GM21619 (cell line): ENCODE measurements at regions not wholly inside any gene's neighbourhood (a gene's known extent, or its start where the extent isn't known, plus 50 kb on each side); places are given as distances from the start of the nearest gene placed in this dataset.

Experiments used
- ATAC-seq: cut with Tn5 transposase; IDR thresholded peaks from one replicate; pipeline ENCODE4 v1.9.1; 2021; ENCODE audit not compliant: unreplicated experiment

DNA sequence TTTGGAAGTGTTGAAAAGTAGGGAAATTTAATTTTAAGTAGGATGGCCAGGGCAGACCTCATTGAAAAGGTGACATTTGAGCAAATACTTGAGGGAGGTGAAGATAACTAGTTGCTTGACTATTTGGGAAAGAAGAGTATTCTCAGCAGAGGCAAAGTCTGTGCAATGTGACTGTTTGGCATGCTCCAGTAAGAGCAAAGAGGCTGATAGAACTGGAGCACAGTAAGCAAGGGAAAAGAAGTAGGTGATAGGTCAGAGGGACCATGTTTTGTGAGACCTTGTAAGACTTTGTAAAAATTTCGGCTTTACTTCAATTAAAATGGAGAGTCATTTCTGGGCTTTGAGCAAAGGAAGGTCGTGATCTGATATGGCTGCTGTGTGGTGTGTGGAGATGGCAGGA, 335.8 kb downstream of the ZIC1 start:
- ATAC-seq = no peak

DNA sequence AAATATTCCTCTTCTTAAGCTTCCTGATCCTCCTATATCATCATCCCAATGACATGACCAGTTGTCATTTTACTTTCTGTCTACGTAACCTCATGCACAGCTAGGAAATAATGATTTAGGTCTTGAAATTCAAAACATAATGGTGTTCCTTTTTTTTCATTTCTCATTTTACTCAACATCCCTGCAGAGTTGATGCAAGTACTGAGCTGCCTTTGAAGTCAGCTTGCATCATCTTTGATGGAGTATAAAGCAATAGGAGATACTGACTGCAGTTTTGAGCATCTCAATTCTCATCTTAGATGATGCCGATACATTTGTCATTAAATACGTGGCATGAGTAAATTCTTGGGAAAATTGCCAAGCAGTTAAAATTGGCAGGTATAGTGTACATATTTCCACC, 346.1 kb downstream of the ZIC1 start:
- ATAC-seq = no peak

DNA sequence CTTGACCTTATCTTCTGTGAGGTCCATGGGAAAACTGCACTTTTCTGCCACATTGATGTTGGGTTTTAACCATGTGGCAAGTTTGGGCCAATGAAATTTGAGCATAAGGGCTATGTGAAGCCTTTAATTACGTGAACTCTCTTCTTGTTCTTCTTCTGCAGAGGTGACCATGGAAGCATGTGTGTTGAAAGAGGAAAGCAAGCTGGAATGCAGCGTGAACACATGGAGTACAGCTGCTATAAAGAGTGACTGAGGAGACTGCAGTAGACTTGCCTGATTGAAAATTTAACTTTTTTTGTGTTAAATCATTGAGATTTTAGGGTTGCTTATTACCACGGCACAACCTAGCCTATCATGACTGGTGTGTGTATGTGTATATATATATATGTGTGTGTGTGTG, 347.3 kb downstream of the ZIC1 start:
- ATAC-seq = no peak

DNA sequence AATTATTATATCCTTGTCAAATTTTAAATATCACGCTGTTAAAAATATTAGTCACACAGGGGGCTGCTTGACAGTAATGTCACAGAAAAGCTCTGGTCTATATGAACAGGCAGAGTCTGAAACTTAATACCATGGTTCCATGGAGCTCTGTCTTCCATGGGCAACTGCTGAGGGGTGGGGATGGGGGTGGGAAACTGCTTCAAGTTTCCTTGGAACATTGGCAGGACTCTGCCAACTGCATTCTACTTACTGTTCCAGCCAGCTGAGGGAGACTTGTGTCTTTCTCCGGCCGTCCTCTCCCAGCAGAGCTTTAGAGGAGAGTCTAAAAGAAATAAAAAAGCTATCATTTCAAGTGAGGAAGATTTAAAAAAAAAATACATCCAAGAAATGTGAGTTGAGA, 348.7 kb downstream of the ZIC1 start:
- no peak for ATAC-seq

DNA sequence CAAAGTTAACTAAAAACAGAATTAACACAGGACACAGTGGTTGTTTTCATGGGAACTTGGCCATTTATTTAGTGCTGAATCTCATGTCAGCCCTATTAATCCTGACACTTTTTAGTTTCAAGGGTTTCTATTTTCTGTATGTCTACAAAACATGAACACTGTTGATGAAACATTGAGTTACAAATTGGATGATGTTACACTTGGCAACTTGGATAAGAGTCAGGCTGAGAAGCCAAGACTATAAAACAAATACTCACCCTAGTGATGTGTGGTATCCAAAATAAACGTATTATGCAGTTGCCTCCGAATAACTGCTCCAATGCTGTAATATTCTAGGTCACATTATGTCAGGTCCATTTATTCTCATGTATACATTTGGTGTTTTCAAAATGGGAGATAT, 349.6 kb downstream of the ZIC1 start:
- no peak for ATAC-seq

DNA sequence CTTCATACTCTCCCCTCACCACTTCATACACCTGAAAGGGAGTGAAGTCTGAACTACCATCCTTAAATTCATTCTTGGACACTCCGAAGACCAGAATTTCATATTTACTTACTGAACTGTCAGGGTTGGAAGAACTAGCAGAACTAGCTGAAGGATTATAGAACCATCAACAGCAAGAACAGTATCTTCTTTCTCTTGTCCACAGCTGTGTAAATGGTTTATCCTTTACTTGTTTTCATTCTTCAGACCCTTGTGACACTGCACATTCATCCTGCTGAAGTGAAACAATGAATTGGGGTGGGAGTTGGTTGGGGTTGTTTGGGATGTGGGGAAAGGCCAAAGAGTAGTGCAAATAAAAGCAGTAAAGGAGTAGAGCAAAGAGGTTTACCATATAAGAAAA, 350.9 kb downstream of the ZIC1 start:
- ATAC-seq = no peak

DNA sequence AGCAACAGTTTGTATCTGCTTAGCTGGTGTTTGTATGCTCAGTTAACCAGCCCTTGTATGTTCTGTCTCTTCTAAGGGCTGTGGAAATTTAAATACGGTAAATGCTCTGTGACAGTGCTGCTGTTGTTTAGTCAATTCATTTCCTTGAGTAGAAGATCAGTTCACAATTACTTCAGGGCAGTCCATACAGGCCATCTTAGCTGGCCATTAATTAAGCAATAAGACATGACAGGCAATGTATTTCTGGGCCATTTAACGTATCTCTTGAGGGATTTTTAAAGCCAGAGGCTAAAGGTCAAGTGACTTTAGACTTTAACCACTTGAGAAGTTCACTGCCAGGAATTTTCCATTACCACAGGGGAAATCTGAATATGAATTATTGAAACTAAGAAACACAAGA, 351.8 kb downstream of the ZIC1 start:
- no peak for ATAC-seq

DNA sequence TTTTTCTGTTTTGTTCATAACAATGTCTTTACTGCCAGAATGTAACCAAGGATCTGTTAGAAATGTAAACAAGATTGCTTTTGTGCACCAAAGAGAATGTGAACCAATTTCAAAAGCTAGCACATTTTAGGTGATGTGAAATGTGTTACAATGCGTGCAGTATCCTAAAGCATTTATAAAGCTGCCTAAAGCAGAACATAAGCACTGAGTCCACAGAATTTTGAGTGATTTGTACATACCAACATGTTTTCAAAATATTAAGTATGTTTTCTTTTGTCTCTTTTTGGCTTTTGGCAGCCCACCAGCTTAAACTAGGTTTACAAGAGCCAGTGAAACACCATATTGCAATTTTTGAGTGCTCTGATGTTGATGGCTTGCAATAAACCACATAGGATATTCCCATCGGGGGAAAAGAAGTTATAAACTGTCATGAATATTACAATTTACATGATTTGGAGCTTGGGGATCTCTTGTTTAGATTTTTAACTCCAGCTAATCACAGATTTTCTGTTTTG, 364.0 kb downstream of the ZIC1 start:
- no peak for ATAC-seq

DNA sequence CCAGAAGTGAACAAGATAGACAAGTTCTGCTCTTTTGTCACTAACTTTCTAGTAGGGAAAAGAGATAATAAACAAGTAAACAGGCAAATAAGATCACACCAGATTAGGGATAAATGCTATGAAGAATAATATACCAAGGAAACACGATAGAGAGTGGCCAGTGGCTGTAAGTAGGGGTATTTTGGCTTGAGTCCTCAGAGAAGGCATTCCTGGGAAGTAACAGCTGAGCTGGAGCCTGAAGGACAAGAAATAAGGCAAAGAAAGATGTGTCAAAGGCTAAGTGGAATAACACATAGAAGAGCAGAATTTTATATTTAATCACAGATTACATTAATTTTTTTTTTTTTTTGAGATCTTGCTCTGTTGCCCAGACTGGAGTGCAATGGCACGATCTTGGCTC, 366.2 kb downstream of the ZIC1 start:
- no peak for ATAC-seq

DNA sequence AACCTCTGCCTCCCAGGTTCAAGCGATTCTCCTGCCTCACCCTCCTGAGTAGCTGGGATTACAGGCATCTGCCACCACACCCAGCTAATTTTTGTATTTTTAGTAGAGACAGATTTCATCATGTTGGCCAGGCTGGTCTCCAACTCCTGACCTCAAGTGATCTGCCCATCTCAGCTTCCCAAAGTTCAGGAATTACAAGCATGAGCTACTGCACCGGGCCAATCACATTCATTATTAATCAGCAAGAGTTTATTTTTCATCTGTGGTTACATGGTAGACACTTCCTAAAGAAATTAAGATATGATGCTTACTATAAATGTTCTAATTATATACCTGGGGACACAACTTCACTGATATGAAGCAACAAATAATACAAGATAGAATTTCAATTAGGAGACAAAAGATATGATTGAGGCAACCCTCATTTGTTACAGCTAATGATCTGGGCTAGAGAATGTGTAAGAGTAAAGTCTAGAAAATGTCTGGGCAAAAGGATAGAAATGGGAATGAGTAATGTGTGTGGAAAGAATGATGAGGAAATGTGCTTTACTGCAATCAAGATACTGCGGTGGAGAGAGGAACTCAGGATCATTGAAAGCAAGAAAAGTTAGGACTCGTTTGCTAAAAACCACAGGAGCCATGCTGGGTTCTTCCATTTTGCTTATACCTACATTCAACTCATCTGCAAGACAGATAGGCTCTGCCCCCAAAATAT, 366.8 kb downstream of the ZIC1 start:
- ATAC-seq = no peak

DNA sequence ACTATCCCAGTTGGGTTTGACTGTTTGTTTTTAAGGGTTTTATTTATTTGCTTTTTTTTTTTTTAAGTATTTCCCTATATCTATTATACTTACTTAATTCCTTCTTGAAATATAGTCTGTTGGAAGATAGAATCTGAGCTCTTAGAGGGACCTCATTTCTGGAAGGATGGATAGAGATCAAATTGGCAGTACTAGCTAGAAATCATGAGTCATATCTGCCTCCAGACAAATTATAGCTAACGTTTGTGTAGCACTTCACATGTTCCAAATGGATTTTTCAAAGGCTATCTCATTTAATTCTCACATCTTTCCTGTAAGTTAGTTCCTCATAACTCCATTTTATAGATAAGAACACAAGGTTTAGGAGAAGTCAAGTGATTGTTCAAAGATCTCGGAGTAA, 384.7 kb downstream of the ZIC1 start:
- no peak for ATAC-seq

DNA sequence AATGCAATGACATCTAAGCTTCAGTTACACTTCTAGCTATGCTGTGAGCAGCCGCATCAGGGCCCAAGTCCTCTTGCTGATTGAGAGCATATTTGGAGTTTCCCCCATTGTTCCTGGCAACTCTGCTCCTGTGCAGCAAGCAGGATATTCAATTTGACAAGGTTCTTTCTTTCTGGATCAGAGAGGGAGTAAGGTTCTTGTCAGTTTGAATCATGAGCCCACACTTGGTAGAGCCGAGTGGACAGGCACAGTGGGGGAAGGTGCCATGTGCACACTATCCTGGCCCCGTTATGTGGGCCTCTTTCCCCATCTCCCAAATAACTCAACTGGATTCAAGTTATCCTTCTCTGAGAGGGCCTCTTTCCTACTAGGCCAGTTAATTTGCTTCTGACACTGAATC, 385.4 kb downstream of the ZIC1 start:
- no peak for ATAC-seq

DNA sequence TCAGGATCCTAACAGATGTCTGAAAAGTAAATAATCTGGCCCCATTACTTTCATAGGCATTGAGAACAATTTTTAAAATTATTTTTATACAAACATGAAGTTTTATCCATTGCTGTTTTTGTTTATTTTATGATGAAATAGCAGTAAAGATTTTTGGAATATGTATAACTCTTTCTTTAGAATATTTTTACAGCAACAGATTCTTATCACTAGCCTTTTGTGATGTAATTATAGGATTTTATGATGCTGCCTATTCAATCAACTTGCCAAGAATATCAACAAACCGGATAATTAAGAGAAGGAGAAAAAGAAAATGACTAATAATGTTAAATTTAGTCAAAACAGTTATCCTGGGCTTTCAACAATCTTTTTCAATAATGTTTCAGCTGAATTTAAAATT, 386.3 kb downstream of the ZIC1 start:
- ATAC-seq = no peak

DNA sequence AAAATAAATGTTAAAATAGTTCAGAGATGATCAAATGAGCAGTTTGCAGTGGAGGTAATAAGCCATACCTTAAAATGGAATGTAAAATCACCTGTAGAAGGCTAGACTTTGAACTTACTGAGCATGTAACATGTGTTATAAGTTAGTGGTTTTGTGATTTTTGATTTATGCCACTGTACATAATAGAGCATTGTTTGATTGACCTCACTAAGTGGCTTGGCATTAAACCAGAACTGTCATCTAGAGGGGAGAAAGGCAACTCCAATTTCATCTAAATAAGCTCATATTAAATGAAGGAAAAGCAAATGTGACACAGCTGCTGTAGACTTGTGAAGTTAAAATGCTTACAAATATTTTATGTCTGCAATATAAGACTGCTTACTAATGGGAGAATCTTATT, 387.9 kb downstream of the ZIC1 start:
- ATAC-seq = no peak

DNA sequence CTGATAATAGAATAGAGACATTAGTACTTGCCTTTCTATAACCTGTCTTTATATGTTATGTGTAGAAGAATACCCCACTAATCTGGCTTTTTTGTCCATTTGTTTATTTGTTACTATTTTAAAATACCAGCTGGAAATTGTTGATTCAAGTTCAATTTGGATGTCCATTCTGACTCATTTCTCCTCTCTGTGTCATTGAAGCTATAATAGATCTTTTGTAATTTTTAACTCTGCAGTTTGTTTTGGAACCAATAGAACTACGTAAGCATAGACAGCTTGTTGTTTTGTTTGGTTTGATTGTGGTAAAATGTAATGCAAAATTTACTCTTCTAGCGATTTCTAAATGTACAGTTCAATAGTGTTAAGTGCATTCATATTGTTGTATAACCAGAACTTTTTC, 390.4 kb downstream of the ZIC1 start:
- ATAC-seq = no peak

DNA sequence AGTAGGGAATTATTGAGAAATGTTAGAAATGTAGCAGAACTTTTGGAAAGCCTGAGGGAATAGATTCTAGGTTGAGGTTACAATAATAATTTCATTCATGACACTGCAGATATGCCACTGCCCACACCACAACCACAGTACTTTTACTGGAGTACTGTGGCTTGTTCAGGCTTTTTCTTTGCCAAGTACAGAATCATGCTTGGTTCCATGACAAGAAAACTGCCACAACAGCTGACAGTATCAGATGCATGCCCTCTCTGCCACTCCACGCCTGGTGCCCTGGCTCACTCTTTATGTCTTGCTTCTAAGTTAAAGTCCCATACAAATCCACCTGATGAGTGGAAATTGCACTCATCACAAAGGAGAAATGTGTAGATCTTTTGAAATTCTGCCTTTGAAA, 398.6 kb downstream of the ZIC1 start:
- ATAC-seq = no peak

DNA sequence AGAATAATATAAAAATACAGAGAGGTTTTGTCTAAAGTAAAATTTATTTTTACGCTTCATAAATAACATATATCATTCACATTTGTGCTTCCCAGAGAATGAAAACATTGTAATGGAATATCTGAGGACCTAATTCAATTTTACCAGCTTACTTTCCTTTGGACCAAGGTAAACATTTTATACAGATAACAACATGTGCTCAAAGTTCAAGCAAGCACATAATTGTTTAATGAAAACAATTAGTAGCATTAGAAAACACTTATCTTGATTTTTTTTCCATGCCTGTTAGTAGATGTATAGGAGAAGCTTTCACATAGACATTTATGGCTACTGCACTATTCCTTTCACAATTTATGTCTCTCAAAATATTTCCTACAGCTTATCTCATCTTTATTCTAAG, 400.0 kb downstream of the ZIC1 start:
- no peak for ATAC-seq

DNA sequence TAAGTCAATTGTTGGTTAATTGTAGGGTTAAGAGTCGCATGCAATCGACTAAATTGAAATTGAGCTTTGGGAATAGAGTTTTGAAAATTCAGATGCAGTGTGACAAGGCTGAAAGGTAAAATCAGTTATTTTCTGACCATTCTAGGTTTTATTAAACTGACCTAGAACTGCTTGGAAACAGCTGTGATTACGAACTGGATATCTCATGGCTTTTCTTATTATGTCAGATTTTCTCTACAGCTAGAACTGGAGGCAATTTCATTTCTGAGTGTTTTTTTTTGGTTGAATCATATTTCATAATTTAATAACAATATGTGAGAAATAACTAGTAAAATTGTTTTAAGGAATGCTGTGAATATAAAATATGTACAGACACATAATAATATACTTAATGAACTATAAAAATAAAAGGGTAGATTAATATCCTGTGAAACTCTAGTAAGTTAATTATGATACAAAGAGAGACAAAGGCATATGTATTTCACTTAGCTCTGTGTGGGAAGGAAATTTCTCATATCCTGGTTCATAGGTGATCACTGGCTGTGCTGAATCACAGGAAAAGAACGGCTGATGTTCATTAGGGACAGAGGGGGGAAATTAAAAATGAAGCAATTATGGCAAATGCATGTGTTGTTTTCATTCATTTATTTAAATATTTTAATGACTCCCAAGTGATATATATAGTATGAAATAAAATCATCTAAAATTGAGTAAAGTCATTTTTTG, 403.2 kb downstream of the ZIC1 start:
- no peak for ATAC-seq

DNA sequence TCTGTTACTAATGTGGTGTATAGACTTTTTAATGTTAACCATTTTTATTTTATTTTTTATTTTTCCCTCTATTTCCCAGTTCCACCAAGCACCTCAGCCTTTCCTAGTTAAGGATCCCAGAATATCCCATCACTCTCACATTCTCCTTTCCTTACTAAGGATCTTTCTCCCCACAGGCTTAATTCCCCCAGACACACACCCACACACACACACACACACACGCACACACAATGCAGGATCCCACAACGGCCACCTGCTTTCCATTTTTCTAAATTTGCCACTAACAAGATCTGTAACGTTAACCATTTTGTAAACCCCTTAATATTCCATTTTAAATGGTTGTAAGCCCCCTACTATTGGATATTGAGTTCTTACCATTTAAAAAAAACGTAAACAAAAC, 404.1 kb downstream of the ZIC1 start:
- no peak for ATAC-seq

DNA sequence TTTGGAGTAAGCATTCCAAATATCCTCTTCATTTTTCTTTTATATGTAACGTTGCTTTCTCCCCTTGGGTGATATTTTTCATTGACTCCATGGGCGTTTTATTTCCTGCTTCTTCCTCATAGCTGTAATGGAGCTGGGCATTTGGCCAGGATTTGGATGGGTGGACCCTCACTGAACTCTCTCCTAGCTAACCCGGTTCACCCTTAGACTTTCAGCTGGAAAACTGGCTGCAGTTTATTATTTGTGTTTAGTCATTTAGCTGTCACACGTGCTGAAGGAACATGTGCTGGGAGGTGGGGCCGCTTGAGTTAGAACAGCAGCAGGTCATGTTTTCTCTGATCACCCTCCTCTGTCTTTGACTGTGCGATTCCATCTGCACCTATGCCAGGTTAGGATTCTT, 407.6 kb downstream of the ZIC1 start:
- no peak for ATAC-seq

DNA sequence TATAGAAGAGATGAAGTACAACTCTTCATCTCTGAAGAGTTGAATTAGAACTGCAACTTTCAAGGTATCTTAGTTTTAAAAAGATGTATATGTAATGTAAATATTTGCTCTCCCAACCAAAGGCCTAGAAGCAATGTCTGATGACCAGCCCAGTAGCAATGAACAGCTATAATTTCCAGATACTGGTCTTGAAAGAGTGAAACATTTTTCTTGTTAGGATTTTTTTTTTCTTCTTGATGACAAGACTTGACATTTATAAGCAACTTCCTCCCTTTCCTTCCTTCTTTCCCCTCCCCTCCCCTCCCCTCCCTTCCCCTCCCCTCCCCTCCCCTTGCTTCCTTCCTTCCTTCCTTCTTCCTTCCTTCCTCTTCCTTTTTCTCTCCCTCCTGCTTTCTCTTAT, 423.4 kb downstream of the ZIC1 start:
- no peak for ATAC-seq

DNA sequence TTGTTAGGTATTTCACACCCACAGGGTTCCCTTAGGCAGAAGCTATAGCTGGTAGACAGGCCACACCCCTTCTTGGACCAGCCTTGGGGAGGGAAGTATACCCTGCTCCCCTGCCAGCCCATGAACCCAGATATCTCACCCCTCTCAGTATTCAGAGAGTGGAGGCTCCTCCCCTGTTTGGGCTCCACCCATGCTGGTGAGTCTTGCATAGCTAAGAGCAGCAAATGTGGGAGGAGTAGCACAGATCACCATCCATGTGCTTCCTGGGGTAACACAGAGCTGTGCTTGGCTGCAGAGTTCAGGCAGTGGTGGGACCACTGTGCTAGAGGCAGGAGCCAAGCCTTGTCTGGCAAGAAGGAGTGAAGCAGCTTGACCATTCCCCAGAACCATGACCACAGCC, 427.2 kb downstream of the ZIC1 start:
- no peak for ATAC-seq

DNA sequence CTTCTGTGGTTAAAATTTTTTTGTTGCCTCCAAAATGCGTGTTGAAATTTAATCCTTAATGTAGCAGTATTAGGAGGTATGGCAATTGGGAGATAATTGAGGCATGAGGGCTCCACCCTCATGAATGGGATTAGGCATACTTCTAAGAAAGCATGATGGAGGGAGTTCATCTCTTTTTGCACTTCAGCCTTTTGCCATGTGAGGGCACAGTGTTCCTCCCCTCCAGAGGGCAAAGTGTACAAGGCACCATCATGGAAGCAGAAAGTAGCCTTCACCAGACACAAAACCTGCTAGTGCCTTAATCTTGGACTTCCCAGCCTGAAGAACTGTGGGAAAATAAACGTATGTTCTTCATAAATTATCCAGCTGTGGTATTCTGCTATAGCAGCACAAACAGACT, 429.5 kb downstream of the ZIC1 start:
- ATAC-seq = no peak
